Bronchial epithelial cell (primary cell): ENCODE measurements at regions not wholly inside any gene's neighbourhood (a gene's known extent, or its start where the extent isn't known, plus 50 kb on each side); places are given as distances from the start of the nearest gene placed in this dataset.
A peak's percentile ranks its signal among the peaks of the same experiment; 100 is the strongest.

Experiments used
- DNase-seq: peaks from one replicate; pipeline ENCODE4 v3.0.0-alpha.2; 2010; ENCODE audit warnings: low read depth
- FAIRE-seq: peaks from 2 replicates; lab custom pipeline; 2011; peaks lifted over from hg19 to GRCh38; lab: Jason Lieb, UNC
- H3K27me3 ChIP-seq: 2 replicates; pipeline ENCODE4 v1.5.1; 2011; ENCODE audit warnings: low read length; ENCODE audit not compliant: control insufficient read depth, insufficient read depth
- H3K36me3 ChIP-seq: 2 replicates; pipeline ENCODE4 v1.5.1; 2011; ENCODE audit warnings: low read length; ENCODE audit not compliant: control insufficient read depth, insufficient read depth
- H3K4me3 ChIP-seq: 2 replicates; pipeline ENCODE4 v1.5.1; 2011; ENCODE audit warnings: mild to moderate bottlenecking, low read depth, low read length, control low read depth
- TF ChIP-seq, protein P1 (sequence below): IDR thresholded peaks from 2 replicates; pipeline ENCODE4 v1.5.1; 2011; ENCODE audit warnings: mild to moderate bottlenecking, moderate library complexity, low read length, control low read depth, inconsistent platforms; ENCODE audit not compliant: insufficient read depth, severe bottlenecking

DNA sequence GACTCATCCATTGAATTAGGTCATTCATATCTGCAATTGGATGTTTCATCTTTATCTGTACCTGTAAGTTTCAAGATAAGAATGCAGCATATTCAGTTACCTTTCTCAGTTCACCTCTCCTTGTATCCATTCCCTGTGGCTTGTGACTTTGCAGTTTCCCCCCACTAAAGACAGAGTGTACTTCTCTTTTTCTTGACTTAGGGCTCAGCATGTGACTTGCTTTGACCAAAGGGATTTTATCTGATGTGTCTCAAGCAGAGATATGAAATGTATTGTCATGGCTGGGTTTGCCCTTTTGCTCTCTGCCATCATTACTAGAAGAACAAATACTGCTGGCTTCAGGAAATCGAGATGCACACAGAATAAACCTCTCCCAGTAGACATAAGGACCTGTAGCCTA lies 754.8 kb downstream of the ADGRL2 start:
- no peaks in the 10 kb centered on the region for H3K36me3 ChIP-seq
- no peaks in the 10 kb centered on the region for H3K27me3 ChIP-seq
- DNase-seq (no peak), FAIRE-seq (no peak)
- H3K4me3 ChIP-seq = no peak overlapping the region
- TF ChIP-seq, protein P1, sequence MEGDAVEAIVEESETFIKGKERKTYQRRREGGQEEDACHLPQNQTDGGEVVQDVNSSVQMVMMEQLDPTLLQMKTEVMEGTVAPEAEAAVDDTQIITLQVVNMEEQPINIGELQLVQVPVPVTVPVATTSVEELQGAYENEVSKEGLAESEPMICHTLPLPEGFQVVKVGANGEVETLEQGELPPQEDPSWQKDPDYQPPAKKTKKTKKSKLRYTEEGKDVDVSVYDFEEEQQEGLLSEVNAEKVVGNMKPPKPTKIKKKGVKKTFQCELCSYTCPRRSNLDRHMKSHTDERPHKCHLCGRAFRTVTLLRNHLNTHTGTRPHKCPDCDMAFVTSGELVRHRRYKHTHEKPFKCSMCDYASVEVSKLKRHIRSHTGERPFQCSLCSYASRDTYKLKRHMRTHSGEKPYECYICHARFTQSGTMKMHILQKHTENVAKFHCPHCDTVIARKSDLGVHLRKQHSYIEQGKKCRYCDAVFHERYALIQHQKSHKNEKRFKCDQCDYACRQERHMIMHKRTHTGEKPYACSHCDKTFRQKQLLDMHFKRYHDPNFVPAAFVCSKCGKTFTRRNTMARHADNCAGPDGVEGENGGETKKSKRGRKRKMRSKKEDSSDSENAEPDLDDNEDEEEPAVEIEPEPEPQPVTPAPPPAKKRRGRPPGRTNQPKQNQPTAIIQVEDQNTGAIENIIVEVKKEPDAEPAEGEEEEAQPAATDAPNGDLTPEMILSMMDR = no peak

DNA sequence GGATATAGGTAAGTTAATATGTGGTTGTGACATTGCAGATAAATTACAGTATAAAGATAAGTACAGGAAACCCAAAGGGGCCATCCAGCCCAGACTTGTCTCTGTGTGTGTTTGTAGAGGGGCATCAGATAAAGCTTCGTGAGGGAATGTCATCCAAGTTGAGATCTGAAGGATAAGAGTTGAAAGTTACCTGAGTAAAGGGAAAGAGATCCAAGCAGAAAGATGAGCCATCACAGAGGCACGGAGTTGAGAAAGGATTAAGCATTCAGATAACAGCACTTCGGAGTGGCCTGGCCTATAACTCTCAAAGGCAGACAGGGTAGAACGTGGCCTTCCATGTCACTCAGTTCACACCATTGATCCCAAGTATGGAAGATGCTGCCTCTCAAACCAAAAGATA lies 749.1 kb downstream of the ADGRL2 start:
- TF ChIP-seq, protein P1 = no peak
- no peaks in the 10 kb centered on the region for H3K36me3 ChIP-seq
- no peaks in the 10 kb centered on the region for H3K27me3 ChIP-seq
- H3K4me3 ChIP-seq = no peak overlapping the region
- DNase-seq (no peak), FAIRE-seq (no peak)

DNA sequence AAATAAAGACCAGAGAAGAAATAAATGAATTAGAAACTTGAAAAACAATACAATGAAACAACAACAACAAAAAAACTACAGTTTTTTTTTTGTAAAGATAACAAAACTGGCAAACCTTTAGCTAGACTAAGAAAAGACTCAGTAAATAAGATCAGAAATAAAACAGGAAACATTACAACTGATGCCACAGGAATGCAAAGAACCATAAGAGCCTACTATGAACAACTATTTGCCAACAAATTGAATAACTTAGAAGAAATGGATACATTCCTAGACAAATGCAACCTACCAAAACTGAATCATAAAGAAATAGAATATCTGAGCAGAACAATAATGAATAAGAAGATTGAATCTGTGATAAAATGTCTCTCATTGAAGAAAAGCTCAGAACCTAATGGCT lies 742.0 kb downstream of the ADGRL2 start:
- no peak overlapping the region for H3K4me3 ChIP-seq
- FAIRE-seq = no peak
- TF ChIP-seq, protein P1 = no peak
- H3K27me3 ChIP-seq = no peaks in the 10 kb centered on the region
- DNase-seq = peak; percentile 15
- H3K36me3 ChIP-seq = no peaks in the 10 kb centered on the region

DNA sequence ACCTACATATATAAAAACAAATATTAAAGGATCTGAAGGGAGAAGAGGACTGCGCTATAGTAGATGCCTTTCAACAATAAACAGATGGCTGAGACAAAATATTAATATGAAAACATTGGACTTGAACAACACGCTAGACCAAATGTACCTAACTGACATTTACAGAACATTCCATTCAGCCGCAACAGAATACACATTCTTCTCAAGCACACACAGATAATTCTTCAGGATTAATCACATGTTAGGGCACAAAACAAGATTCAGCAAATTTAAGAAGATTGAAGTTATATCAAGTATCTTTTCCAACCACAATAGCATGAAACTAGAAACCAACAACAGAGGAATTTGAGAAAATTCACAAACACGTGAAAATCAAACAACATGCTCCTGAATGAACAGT lies 741.4 kb downstream of the ADGRL2 start:
- no peaks in the 10 kb centered on the region for H3K27me3 ChIP-seq
- DNase-seq (no peak), FAIRE-seq (no peak)
- H3K36me3 ChIP-seq = no peaks in the 10 kb centered on the region
- no peak overlapping the region for H3K4me3 ChIP-seq
- TF ChIP-seq, protein P1 = no peak

DNA sequence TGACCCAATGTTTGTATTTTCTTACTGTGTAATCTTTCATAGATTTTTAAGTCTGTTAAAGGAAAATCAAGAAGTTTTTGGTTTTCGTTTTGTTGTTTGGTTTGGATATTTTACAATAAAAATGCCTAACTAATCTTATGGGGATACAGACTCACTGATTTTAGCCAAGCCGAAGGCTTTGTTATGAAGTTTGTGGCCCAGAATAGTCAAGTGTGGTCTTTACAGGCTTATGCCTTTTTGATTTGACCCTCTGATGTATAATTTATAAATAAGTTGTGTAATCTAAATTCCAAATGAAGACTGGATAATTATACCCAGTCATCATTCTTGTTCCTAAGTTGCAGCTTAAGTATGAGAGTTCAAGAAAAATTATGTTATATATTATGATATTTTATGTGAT lies 739.3 kb downstream of the ADGRL2 start:
- no peak for DNase-seq
- Histone ChIP-seq H3K27me3 (no peaks in the 10 kb centered on the region), H3K36me3 (no peaks in the 10 kb centered on the region), H3K4me3 (no peak overlapping the region)
- no peak for FAIRE-seq
- TF ChIP-seq, protein P1 = no peak

DNA sequence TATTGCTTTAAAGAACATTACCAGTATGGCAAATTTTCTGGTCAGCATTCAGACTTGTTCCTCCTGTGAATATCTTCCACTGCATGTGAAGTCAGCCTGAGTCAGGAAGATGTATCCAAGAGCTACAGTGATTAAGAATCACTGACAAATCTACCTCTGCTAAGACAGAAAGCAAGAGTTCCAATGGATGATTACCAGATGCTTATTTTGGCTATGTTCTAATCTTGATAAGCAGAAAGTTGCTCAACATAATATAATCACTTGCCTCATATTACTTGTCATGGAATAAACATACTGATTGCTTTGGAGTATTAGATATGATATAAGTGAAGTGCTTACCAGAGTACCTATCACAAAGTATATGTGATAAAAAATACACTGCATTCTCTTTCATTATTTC lies 738.1 kb downstream of the ADGRL2 start:
- no peaks in the 10 kb centered on the region for H3K27me3 ChIP-seq
- H3K4me3 ChIP-seq = no peak overlapping the region
- FAIRE-seq (no peak), DNase-seq (peak; percentile 41)
- H3K36me3 ChIP-seq = no peaks in the 10 kb centered on the region
- TF ChIP-seq, protein P1 = no peak
